ENCODE measurements at regions not wholly inside any gene's neighbourhood (a gene's known extent, or its start where the extent isn't known, plus 50 kb on each side); places are given as distances from the start of the nearest gene placed in this dataset.

GRCh38 chr2:179338681-179339080 lies 74.0 kb upstream of the SESTD1 start:
- WGBS (ENCODE audit: insufficient coverage) = 29% methylated on average over 1 of the region's 3 CpGs
- H3K27me3 ChIP-seq (ENCODE audit: control insufficient read depth in 2 of 2, insufficient read depth in 2 of 2, low read length in 2 of 2) = no peaks in the 10 kb centered on the region
- H3K36me3 Mint-ChIP-seq = no peaks in the 10 kb centered on the region
- H3K79me2 ChIP-seq (ENCODE audit: insufficient read depth, low read length) = no peaks in the 10 kb centered on the region
- H2AFZ ChIP-seq (ENCODE audit: insufficient read depth, low read depth, low read length, poor library complexity, severe bottlenecking) = peak overlapping the region; percentile 3
- H4K20me1 ChIP-seq (ENCODE audit: insufficient read depth, low read length) = no peaks in the 10 kb centered on the region
- H3K4me2 ChIP-seq (replicated peaks; ENCODE audit: extremely low read depth, low read length, poor library complexity, severe bottlenecking) = no peak overlapping the region
- H3K4me1 ChIP-seq (ENCODE audit: control insufficient read depth in 1 of 2, insufficient read depth in 2 of 2, low read length in 2 of 2) = peaks cover 0 to 8% of the 10 kb centered on the region in 2 donors
- peaks cover 20% of the 10 kb centered on the region for H3K4me1 Mint-ChIP-seq
- intact Hi-C loops (cut with micrococcal nuclease) = loop anchor here in 1 of 2 donors (10.0 kb wide), 1 partner anchor 114 kb away; no protein-coding TSS in a partner anchor
- H3K27me3 Mint-ChIP-seq (ENCODE audit: low read depth in 3 of 3) = no peaks in the 10 kb centered on the region
- no peaks in the 10 kb centered on the region for H3K36me3 ChIP-seq (replicated peaks in 1 of 2; ENCODE audit: control insufficient read depth in 1 of 2, insufficient read depth in 2 of 2, low read length in 2 of 2)
- no peak overlapping the region for H3K4me3 Mint-ChIP-seq
- H3K27ac ChIP-seq (ENCODE audit: low read depth in 1 of 2, low read length in 2 of 2) = no peak overlapping the region
- H3K9me3 ChIP-seq (replicated peaks in 1 of 2; ENCODE audit: control insufficient read depth in 1 of 2, insufficient read depth in 1 of 2, low read length in 2 of 2) = no peaks in the 10 kb centered on the region
- peak in 2 of 3 donors; percentile 10 to 11 for DNase-seq
- H3K9ac ChIP-seq (ENCODE audit: insufficient read depth, low read length, poor library complexity, severe bottlenecking) = no peak overlapping the region
- TF ChIP-seq CTCF (IDR thresholded peaks at IDR 0.05) = no peak
- H3K9me3 Mint-ChIP-seq = no peaks in the 10 kb centered on the region
- no peak overlapping the region for H3K4me3 ChIP-seq (replicated peaks in 1 of 3; ENCODE audit: low read depth in 2 of 3, low read length in 3 of 3)
- peak overlapping the region in 3 of 7 donors; percentile 13 to 31 (median 17) for H3K27ac Mint-ChIP-seq

- WGBS (ENCODE audit: insufficient coverage) = 94% methylated on average over 2 of the region's 4 CpGs
- peaks cover 20% of the 10 kb centered on the region for H3K4me1 Mint-ChIP-seq
- intact Hi-C loops (cut with micrococcal nuclease) = loop anchor here in 1 of 2 donors (10.0 kb wide), 1 partner anchor 112 kb away; no protein-coding TSS in a partner anchor
Measured at GRCh38 chr2:179336782-179337534, 72.3 kb upstream of the SESTD1 start.

More at GRCh38 chr2:179336782-179337534, 72.3 kb upstream of the SESTD1 start:
- Histone ChIP-seq H3K4me1 (ENCODE audit: control insufficient read depth in 1 of 2, insufficient read depth in 2 of 2, low read length in 2 of 2) (peaks cover 0 to 8% of the 10 kb centered on the region in 2 donors), H3K36me3 (replicated peaks in 1 of 2; ENCODE audit: control insufficient read depth in 1 of 2, insufficient read depth in 2 of 2, low read length in 2 of 2) (no peaks in the 10 kb centered on the region), H4K20me1 (ENCODE audit: insufficient read depth, low read length) (no peaks in the 10 kb centered on the region), H3K9me3 (replicated peaks in 1 of 2; ENCODE audit: control insufficient read depth in 1 of 2, insufficient read depth in 1 of 2, low read length in 2 of 2) (no peaks in the 10 kb centered on the region), H3K4me2 (replicated peaks; ENCODE audit: extremely low read depth, low read length, poor library complexity, severe bottlenecking) (no peak overlapping the region), H3K9ac (ENCODE audit: insufficient read depth, low read length, poor library complexity, severe bottlenecking) (no peak overlapping the region), H3K4me3 (replicated peaks in 1 of 3; ENCODE audit: low read depth in 2 of 3, low read length in 3 of 3) (no peak overlapping the region), H3K27ac (ENCODE audit: low read depth in 1 of 2, low read length in 2 of 2) (no peak overlapping the region), H3K79me2 (ENCODE audit: insufficient read depth, low read length) (no peaks in the 10 kb centered on the region), H2AFZ (ENCODE audit: insufficient read depth, low read depth, low read length, poor library complexity, severe bottlenecking) (no peak overlapping the region), H3K27me3 (ENCODE audit: control insufficient read depth in 2 of 2, insufficient read depth in 2 of 2, low read length in 2 of 2) (no peaks in the 10 kb centered on the region)
- no peak for DNase-seq
- H3K9me3 Mint-ChIP-seq = no peaks in the 10 kb centered on the region
- no peaks in the 10 kb centered on the region for H3K36me3 Mint-ChIP-seq
- H3K4me3 Mint-ChIP-seq = no peak overlapping the region
- no peak for TF ChIP-seq CTCF (IDR thresholded peaks at IDR 0.05)
- H3K27me3 Mint-ChIP-seq (ENCODE audit: low read depth in 3 of 3) = peaks cover 0 to 2% (median 0%) of the 10 kb centered on the region in 3 donors
- no peak overlapping the region for H3K27ac Mint-ChIP-seq
